K562 (cell line): ENCODE measurements at regions not wholly inside any gene's neighbourhood (a gene's known extent, or its start where the extent isn't known, plus 50 kb on each side); places are given as distances from the start of the nearest gene placed in this dataset.

Experiments
- ATAC-seq: fragments of 200-7000 bp; cut with Tn5 transposase; 3 replicates; pipeline ENCODE4 v1.9.1; 2020; ENCODE audit warnings: moderate library complexity
- BruUV-seq: library from RNA; stranded (reverse); fragments of 400-500 nt; replicated peaks from 2 replicates; lab custom pipeline; 2021; lab: Mats Ljungman, UMichigan
- CTCF ChIA-PET: fragments of 300-600 bp; formaldehyde crosslinking; extraction: SDS; loops from one replicate; lab custom pipeline; 2021; ENCODE audit warnings: low intra/inter-chr PET ratio; lab: Yijun Ruan, JAX
- POLR2A ChIA-PET: fragments of 300-600, 350-650 bp; sonication (Branson Sonifier 250); formaldehyde crosslinking; extraction: SDS; loops from one replicate; lab custom pipeline; 2021; ENCODE audit warnings: antibody characterized with exemption, inconsistent platforms; lab: Yijun Ruan, JAX
- DNase-seq, 4 experiments: peaks; one replicate each; pipeline versions ENCODE4 v3.0.0 to v3.0.0-alpha.2; 2011 to 2018; ENCODE audit warnings: low spot score in 3 of 4, mixed read lengths in 3 of 4; ENCODE audit errors: extremely low read depth in 1 of 4
- FAIRE-seq: peaks from 2 replicates; lab custom pipeline; 2011; peaks lifted over from hg19 to GRCh38; lab: Jason Lieb, UNC
- H2AFZ ChIP-seq: 2 replicates; pipeline ENCODE4 v1.6.0; 2011; ENCODE audit warnings: low read depth, low read length, control low read depth, inconsistent platforms
- H3K27ac ChIP-seq: fragments of 200-600 bp; 3 replicates; pipeline ENCODE4 v1.8.0; 2011; ENCODE audit warnings: low read depth, mild to moderate bottlenecking, control low read depth, inconsistent platforms, low read length, moderate library complexity, mixed read lengths; ENCODE audit errors: extremely low read depth
- H3K27me3 ChIP-seq, 2 experiments: fragments of 300-600 bp in 1 of 2; 2 replicates in 1 of 2; 3 replicates in 1 of 2; pipeline versions ENCODE4 v1.6.0 to v1.8.0; 2011; ENCODE audit warnings: inconsistent platforms in 2 of 2, low read length in 2 of 2, mild to moderate bottlenecking in 1 of 2, mixed read lengths in 1 of 2, moderate library complexity in 1 of 2; ENCODE audit not compliant: control insufficient read depth in 2 of 2, insufficient read depth in 2 of 2
- H3K36me3 ChIP-seq: fragments of 300-600 bp; 3 replicates; pipeline ENCODE4 v1.8.0; 2011; ENCODE audit warnings: mild to moderate bottlenecking, low read length, inconsistent platforms; ENCODE audit not compliant: control insufficient read depth, insufficient read depth
- H3K4me1 ChIP-seq, 2 experiments: fragments of 200-600 bp in 1 of 2; replicated peaks in 1 of 2; 2 replicates in 1 of 2; 3 replicates in 1 of 2; pipeline versions ENCODE4 v1.5.1 to v1.8.0; 2011; ENCODE audit warnings: inconsistent platforms in 2 of 2, low read length in 2 of 2, mild to moderate bottlenecking in 1 of 2, mixed read lengths in 1 of 2, moderate library complexity in 1 of 2; ENCODE audit not compliant: control insufficient read depth in 2 of 2, insufficient read depth in 2 of 2
- H3K4me2 ChIP-seq: 2 replicates; pipeline ENCODE4 v1.6.1; 2011; ENCODE audit warnings: low read length, control low read depth, inconsistent platforms, mixed read lengths; ENCODE audit not compliant: insufficient read depth
- H3K4me3 ChIP-seq: fragments of 200-600 bp; sonication (generic), shearing (Covaris generic); 2 replicates; pipeline ENCODE4 v1.5.1; 2016; ENCODE audit warnings: control low read depth, inconsistent platforms
- H3K79me2 ChIP-seq: fragments of 200-600 bp; 3 replicates; pipeline ENCODE4 v1.8.0; 2011; ENCODE audit warnings: low read length, inconsistent platforms; ENCODE audit not compliant: control insufficient read depth, insufficient read depth
- H3K9ac ChIP-seq, 2 experiments: 2 replicates each; pipeline versions ENCODE4 v1.6.0 to v1.6.1; 2011; ENCODE audit warnings: low read depth in 2 of 2, low read length in 2 of 2, control low read depth in 1 of 2, inconsistent platforms in 1 of 2, mild to moderate bottlenecking in 1 of 2, mixed read lengths in 1 of 2; ENCODE audit not compliant: insufficient read depth in 1 of 2
- H3K9me1 ChIP-seq: one replicate; pipeline ENCODE4 v1.6.0; 2011; ENCODE audit warnings: inconsistent platforms, mild to moderate bottlenecking, low read length, moderate library complexity; ENCODE audit not compliant: control insufficient read depth, insufficient read depth
- H3K9me3 ChIP-seq: replicated peaks from 2 replicates; pipeline ENCODE4 v1.5.1; 2011; ENCODE audit warnings: low read depth, low read length, inconsistent platforms; ENCODE audit not compliant: control insufficient read depth, insufficient read depth
- H4K20me1 ChIP-seq: replicated peaks from 2 replicates; pipeline ENCODE4 v1.6.1; 2011; ENCODE audit warnings: low read length, inconsistent platforms, mixed read lengths; ENCODE audit not compliant: control insufficient read depth, insufficient read depth
- BRF1 ChIP-seq: IDR thresholded peaks from 3 replicates; pipeline ENCODE4 v1.6.1; 2011; ENCODE audit warnings: borderline replicate concordance, mild to moderate bottlenecking; ENCODE audit not compliant: insufficient read length; ENCODE audit errors: extremely low read depth
- HDAC8 ChIP-seq: fragments of 450-650 bp; IDR thresholded peaks from 2 replicates; pipeline ENCODE4 v1.6.1; 2016; ENCODE audit warnings: mild to moderate bottlenecking, missing genetic modification characterization, moderate library complexity, missing compliant biosample characterization
- KHSRP ChIP-seq: fragments of 450-650 bp; IDR thresholded peaks from 2 replicates; pipeline ENCODE4 v1.6.1; 2017
- POLR3A ChIP-seq: IDR thresholded peaks from 2 replicates; pipeline ENCODE4 v1.6.1; 2011; ENCODE audit warnings: borderline replicate concordance, mild to moderate bottlenecking, moderate library complexity; ENCODE audit not compliant: insufficient read length, insufficient read depth; ENCODE audit errors: extremely low read depth
- RBM34 ChIP-seq: fragments of 200-400 bp; formaldehyde crosslinking; IDR thresholded peaks from 2 replicates; pipeline ENCODE4 v1.6.1; 2018; ENCODE audit warnings: low read length, borderline replicate concordance; ENCODE audit not compliant: insufficient read depth
- ZFP1 ChIP-seq: fragments of 450-650 bp; formaldehyde crosslinking; IDR thresholded peaks from 2 replicates; pipeline ENCODE4 v1.4.0; 2020; ENCODE audit warnings: mild to moderate bottlenecking, mixed read lengths
- ZNF3 ChIP-seq: fragments of 250-450 bp; sonication (Bioruptor Pico); IDR thresholded peaks from 2 replicates; pipeline ENCODE4 v1.5.0; 2021; ENCODE audit warnings: mild to moderate bottlenecking, moderate library complexity
- WGBS: fragments of 100-300 bp; shearing (Covaris generic); methylation state at CpG from one replicate; pipeline ENCODE4 v1.1.6; 2016; ENCODE audit warnings: low coverage, mixed read lengths; ENCODE audit not compliant: insufficient coverage; ENCODE audit errors: missing lambda C conversion rate; 5-methylcytosine and 5-hydroxymethylcytosine counted together
- in situ Hi-C: fragments of 300-500 bp; cut with MboI; formaldehyde crosslinking; loops from 4 replicates; pipeline ENCODE4 v1.15.0; 2018; ENCODE audit warnings: inconsistent platforms, mixed read lengths
- intact Hi-C: fragments of 100-400 bp; cut with micrococcal nuclease; formaldehyde crosslinking; loops from 2 replicates; pipeline ENCODE4 v1.14.2; 2022

- Histone ChIP-seq H3K36me3 (no peaks in the 10 kb centered on the region), H4K20me1 (no peaks in the 10 kb centered on the region), H3K4me2 (no peak overlapping the region), H3K9ac (no peak overlapping the region), H3K9me3 (no peaks in the 10 kb centered on the region), H3K27ac (no peak overlapping the region), H3K4me3 (no peak overlapping the region), H3K4me1 (no peaks in the 10 kb centered on the region), H3K9me1 (no peaks in the 10 kb centered on the region), H3K27me3 (no peaks in the 10 kb centered on the region), H3K79me2 (no peaks in the 10 kb centered on the region), H2AFZ (no peak overlapping the region)
- 0% methylated on average over 4 of the region's 4 CpGs for WGBS
- in situ Hi-C loops (no loop called here), intact Hi-C loops (no loop called here)
- ChIA-PET CTCF (no interaction called here), POLR2A (no interaction called here)
- ATAC-seq (no peak), DNase-seq (no peak), FAIRE-seq (no peak)
- no TSS peak for BruUV-seq
- TF ChIP-seq ZNF3 (CRISPR knock-in tag) (no peak), POLR3A (no peak), BRF1 (no peak), ZFP1 (CRISPR knock-in tag) (no peak), RBM34 (no peak), KHSRP (no peak), HDAC8 (tag) (no peak)
Observed at GRCh38 chr2:203804070-203804469, 63.5 kb upstream of the CTLA4 start.
